Prostate gland (tissue), 2 donors: ENCODE measurements at regions not wholly inside any gene's neighbourhood (a gene's known extent, or its start where the extent isn't known, plus 50 kb on each side); places are given as distances from the start of the nearest gene placed in this dataset.

Experiments
- CTCF ChIP-seq, 4 experiments: fragments of 200-600 bp in 2 of 4; fragments of 450-650 bp in 2 of 4; sonication (generic) in 2 of 4; IDR thresholded peaks; 1 replicate in 3 of 4; 2 replicates in 1 of 4; pipeline ENCODE4 v1.5.1; 2016 to 2019; ENCODE audit warnings: antibody characterized with exemption in 4 of 4, mild to moderate bottlenecking in 2 of 4, moderate library complexity in 2 of 4
- POLR2AphosphoS5 ChIP-seq: sonication (generic); formaldehyde crosslinking; IDR thresholded peaks from one replicate; pipeline ENCODE4 v1.6.1; 2017; ENCODE audit warnings: antibody characterized with exemption

GRCh38 chr7:118060692-118061091 lies 123.3 kb upstream of the LSM8 start:
- TF ChIP-seq CTCF (IDR thresholded peaks at IDR 0.05) (no peak), POLR2AphosphoS5 (no peak)
